GM21737 (cell line): ENCODE measurements at regions not wholly inside any gene's neighbourhood (a gene's known extent, or its start where the extent isn't known, plus 50 kb on each side); places are given as distances from the start of the nearest gene placed in this dataset.

Source experiments
- ATAC-seq: cut with Tn5 transposase; IDR thresholded peaks from one replicate; pipeline ENCODE4 v1.9.1; 2021; ENCODE audit warnings: mild to moderate bottlenecking, moderate library complexity; ENCODE audit not compliant: unreplicated experiment

GRCh38 chr6:121499666-121500065 lies 64.2 kb downstream of the GJA1 start:
- ATAC-seq = no peak

GRCh38 chr6:121503589-121503991 lies 68.1 kb downstream of the GJA1 start:
- no peak for ATAC-seq

GRCh38 chr6:121504227-121504626 lies 68.8 kb downstream of the GJA1 start:
- ATAC-seq = no peak

DNA sequence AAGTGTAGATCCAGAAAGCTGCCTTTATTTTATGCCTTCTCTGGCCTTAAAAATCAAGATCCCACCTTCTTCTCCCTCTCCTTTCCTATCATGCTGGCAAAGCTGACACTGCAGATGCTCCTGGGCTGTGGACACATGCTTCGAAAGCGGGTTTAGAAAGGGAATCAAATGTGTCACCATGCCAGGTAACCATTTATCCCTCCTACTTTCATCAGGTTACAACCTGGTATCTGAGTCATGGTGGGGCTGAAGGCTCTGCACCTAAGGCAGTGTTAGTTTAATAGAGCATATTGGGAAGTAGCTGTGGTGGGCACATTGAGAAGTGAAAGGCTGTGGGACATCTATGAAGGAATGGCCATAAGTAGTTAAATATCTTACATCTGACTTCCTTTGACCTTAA lies 69.8 kb downstream of the GJA1 start:
- no peak for ATAC-seq

DNA sequence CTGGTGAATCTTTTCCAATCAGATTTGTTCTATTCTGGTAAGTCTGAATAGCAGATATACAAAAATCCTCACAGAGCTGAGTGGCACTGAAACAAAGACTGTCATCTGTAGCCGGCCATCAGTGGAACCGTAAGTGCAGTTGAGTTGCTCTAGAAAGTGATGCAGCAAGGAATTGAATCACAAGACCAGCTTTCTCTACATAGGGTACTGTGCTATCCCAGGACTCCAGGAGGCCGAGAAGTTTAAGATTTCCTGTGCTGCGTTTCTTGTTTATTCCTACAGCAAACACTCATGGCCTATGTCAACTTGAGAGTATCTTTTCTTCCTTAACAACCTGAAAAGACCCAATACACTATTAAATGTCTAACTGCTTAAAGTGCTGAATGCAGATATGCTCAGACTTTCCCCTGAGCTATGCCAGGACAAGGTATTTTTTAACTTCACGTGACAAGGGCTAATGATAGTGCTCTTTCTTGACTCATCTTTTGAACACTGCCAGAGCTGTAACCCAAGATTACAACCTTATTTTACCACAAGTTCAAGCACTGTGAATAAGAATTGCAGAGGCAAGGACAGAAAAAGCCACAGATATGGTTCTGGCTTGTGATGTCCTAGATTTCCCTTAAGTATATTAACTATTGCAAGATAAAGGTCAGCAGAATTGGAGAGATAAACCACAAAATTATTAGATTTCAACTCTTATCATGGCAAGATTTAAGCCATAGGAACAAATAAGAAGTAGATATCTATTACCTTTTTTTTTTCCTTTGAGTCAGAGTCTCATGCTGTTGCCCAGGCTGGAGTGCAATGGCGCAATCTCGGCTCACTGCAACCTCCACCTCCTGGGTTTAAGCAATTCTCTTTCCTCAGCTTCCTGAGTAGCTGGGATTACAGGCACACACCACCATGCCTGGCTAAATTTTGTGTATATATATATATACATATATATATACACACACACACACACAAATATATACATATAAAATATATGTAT lies 71.6 kb downstream of the GJA1 start:
- ATAC-seq = no peak

GRCh38 chr6:121510568-121511177 lies 75.2 kb downstream of the GJA1 start:
- no peak for ATAC-seq

GRCh38 chr6:121515630-121516265 lies 80.3 kb downstream of the GJA1 start:
- no peak for ATAC-seq

DNA sequence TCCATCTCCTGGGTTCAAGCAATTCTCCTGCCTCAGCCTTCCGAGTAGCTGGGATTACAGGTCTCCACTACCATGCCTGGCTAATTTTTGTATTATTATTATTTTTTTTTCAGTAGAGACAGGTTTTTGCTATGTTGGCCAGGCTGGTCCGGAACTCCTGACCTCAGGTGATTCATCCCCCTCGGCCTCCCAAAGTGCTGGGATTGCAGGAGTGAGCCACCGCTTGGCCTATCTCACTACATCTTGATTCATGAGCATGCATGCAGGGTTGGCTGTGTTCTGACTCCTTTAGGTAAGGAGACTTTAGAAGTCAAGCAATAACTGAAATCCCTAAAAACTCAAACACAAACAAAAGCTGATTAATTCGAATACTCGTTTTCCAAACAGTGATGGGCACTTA lies 80.9 kb downstream of the GJA1 start:
- no peak for ATAC-seq

- ATAC-seq = no peak
Observed at GRCh38 chr6:121520337-121521163, 85.1 kb downstream of the GJA1 start.

- no peak for ATAC-seq
Observed at GRCh38 chr6:121521164-121521555, 85.7 kb downstream of the GJA1 start.

- no peak for ATAC-seq
Observed at GRCh38 chr6:121522265-121522664, 86.8 kb downstream of the GJA1 start.

DNA sequence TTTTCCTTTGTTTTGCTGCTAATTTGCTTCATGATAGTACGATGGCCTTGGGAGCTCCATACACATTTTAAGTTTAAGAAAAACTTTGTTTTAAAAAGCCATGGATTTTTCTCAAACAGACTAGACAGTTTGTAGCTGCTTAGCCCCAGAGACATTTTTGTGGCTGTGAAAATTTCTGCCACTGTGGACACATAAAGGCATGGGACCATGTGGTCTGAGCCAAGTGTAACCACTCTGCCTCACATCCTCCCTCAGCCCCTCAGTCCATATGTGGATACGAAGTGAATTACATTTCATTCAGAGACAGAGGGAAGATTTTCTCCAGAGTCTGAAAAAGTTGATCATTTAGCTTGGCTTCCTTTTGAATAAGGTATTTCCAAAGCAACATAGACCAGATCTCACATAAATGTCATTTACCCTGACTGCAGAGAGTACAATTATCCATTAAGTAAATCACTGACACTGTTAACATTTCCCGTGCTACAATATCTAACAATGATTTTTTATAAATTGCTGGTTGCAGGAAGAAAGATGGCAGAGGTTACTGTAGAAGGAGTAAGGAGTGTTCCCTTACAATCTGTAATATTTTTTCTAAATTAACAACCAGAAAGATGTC lies 87.4 kb downstream of the GJA1 start:
- ATAC-seq = no peak

DNA sequence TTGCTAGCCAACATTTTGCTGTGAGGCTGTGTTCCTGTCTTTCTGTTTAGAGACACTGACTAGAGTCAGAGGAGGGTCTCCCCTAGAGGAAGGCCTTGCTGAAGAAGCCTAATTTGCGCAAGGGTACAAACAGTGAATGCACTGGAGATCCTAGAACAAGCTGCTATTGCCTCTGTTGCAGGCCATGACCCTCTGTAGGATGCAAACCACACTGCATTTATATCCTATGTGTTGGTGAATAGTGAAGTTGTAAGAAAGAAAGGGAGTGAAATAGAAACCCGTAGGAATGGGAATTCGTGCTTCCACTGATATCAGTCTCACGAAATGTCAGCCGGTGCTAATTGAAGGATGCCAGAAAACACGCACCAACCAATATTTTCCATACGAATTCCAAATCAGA lies 88.2 kb downstream of the GJA1 start:
- ATAC-seq = no peak

DNA sequence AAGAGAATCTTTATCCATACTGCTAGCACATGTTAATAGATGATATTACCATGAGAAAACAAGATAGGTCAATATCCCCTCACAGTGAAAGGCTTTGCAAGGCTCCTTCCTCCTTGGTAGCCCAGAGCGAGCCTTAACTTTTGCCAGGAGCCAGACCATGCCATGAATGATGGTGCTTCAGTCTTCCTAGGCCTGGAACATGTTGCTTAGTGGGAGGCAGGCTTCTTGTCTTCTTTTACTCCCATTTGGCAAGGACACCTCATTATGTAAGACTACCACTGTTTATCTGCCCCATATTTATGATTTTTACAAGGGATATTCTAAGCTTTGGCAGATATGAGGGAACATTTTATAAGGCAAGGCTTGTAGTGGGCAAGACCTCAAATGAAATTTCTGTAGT lies 90.8 kb downstream of the GJA1 start:
- no peak for ATAC-seq

DNA sequence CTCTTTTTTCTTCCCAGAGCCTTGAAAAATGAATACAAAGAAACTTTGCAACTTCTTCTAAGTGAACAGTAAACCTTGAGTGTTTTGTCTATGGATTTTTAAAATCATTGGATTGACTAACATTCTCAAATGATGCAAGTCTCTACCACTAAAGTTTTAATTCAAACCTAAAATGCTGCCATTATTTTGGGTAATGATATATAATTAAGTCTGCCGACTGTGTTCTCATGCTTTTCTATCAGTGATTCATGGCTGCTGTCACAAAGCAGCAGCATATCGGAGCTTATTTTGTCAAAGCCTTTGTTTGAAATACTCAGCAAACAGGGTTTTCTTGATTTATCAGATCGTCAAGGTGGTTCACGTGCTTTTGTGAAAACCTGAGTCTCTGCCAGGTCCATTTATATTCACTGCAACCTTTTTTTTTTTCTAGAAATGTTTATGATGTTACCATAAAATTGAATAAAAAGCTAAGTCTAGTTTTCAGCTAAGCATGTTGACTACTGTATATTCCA lies 96.3 kb downstream of the GJA1 start:
- no peak for ATAC-seq

DNA sequence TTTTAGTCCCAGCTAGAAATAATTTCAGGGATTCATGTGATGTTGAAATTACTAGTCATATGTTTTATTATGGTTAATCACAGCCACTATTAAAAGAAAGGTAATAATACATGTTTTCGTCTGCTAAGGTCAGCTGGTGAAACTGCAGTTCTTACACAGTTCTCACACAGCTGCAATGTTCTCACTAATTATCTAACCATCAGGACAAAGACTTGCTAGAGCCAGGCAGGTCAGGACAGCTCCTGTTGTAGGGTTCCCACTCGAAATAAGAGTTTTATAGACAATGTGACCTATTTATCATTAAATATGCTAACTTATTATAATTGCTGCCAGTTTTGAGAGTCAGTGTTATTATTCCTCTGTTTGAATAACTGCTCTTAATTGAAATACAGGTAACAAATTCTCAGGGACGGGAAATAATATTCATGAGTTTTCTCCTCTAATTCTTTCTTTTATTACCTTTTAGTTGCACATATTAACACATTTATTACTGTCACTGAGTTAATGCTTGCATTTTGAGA lies 97.9 kb downstream of the GJA1 start:
- no peak for ATAC-seq

GRCh38 chr6:121535777-121536176 lies 100.3 kb downstream of the GJA1 start:
- no peak for ATAC-seq

- no peak for ATAC-seq
Observed at GRCh38 chr6:121536345-121536744, 100.9 kb downstream of the GJA1 start.

DNA sequence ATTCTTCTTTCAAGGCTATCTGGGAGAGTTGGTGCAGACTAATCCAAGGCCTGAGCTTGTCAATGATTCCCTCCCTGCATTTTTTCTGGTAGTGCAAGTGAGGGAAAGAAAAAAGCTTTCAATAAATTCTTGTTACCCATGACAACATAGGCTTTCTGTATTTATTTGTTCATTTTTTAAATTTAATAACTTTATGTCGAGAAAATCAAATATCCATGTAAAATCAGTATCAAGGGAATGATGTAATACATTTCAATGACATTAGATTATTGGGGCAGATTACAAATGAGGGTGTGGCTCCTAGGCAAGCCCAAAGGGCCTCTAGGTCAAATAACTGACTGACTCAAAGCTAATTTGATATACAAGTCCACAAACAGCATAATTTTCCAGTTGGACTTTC lies 104.0 kb downstream of the GJA1 start:
- ATAC-seq = no peak

GRCh38 chr6:121540210-121540609 lies 104.8 kb downstream of the GJA1 start:
- ATAC-seq = no peak
